Activated B cell treated with CpG ODN at 0.5 μM for 24 hours (primary cell): ENCODE measurements at regions not wholly inside any gene's neighbourhood (a gene's known extent, or its start where the extent isn't known, plus 50 kb on each side); places are given as distances from the start of the nearest gene placed in this dataset.
A peak's percentile ranks its signal among the peaks of the same experiment; 100 is the strongest.

ENCODE experiments used
- ATAC-seq: fragments of 200-7000 bp; cut with Tn5 transposase; one replicate; pipeline ENCODE4 v1.10.0; 2021; ENCODE audit warnings: low read depth, mild to moderate bottlenecking, moderate library complexity
- CTCF ChIA-PET: fragments of 350-600 bp; sonication (Branson Sonifier 250); formaldehyde crosslinking; loops from one replicate; lab custom pipeline; 2021; ENCODE audit warnings: antibody characterized with exemption; lab: Charles Lee
- POLR2A ChIA-PET: fragments of 350-600 bp; sonication (Branson Sonifier 250); formaldehyde crosslinking; loops from one replicate; lab custom pipeline; 2021; ENCODE audit warnings: antibody characterized with exemption; lab: Charles Lee
- DNase-seq: peaks from one replicate; pipeline ENCODE4 v3.0.0; 2022
- H3K27ac Mint-ChIP-seq: one replicate; pipeline ENCODE4 v1.8.0; 2020; ENCODE audit warnings: mixed read lengths
- H3K27me3 Mint-ChIP-seq: one replicate; pipeline ENCODE4 v1.8.0; 2021; ENCODE audit warnings: mixed read lengths
- H3K36me3 Mint-ChIP-seq: one replicate; pipeline ENCODE4 v1.8.0; 2021; ENCODE audit warnings: low read depth, mixed read lengths
- H3K4me1 Mint-ChIP-seq: one replicate; pipeline ENCODE4 v1.8.0; 2021; ENCODE audit warnings: mixed read lengths
- H3K4me3 Mint-ChIP-seq: one replicate; pipeline ENCODE4 v1.8.0; 2020; ENCODE audit warnings: mild to moderate bottlenecking, mixed read lengths
- H3K9me3 Mint-ChIP-seq: one replicate; pipeline ENCODE4 v1.8.0; 2020; ENCODE audit warnings: mixed read lengths
- intact Hi-C: fragments of 100-400 bp; cut with micrococcal nuclease; formaldehyde crosslinking; loops from one replicate; pipeline ENCODE4 v1.15.1; 2024
- TF ChIP-seq, protein P1 (sequence below): fragments of 200-600 bp; IDR thresholded peaks from one replicate; pipeline ENCODE4 v1.8.0; 2022; ENCODE audit warnings: antibody characterized with exemption, mild to moderate bottlenecking

DNA sequence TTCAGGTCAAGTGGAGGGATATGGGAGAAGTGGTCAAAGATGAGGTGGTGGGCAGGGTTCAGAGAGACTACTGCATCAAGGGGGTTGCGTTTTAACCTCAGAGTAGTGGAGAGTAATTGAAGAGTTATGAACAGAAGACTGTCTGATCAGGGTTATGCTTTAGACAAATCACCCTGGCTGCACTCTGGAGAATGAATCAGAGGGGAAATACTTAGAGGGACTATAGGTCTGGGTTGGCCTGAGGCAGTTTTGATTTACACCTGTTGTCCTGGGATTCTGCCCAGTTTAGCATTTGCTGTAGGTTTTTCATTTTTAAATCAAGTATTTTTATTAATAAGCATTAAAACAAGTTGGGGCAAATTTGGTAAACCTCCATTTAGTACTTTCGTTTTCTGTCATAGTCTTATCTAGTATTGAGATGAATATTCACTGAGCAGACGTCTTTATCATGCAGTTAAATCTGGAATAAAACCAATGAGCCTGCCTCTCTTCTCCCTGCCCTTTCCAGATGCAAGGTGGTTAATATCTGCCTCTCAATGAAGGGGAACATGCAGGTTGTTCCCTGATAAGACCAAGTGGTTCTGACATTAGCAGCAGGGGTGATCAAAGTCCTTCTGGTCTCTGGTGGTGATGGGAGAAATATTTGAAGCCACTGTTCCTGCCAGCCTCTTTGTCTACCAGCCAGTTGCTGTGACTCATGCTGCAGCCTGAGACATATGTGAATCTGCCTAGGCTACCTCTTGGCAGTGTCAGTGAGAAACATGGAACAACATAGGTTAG lies 116.0 kb upstream of the RPS6KA3 start:
- Mint-ChIP-seq H3K36me3 (no peaks in the 10 kb centered on the region), H3K9me3 (no peaks in the 10 kb centered on the region), H3K4me1 (peaks cover 9% of the 10 kb centered on the region), H3K27ac (no peak overlapping the region), H3K4me3 (no peak overlapping the region), H3K27me3 (no peaks in the 10 kb centered on the region)
- intact Hi-C loops, result no loop called here
- ChIA-PET POLR2A (no interaction called here), CTCF (no interaction called here)
- TF ChIP-seq, protein P1, sequence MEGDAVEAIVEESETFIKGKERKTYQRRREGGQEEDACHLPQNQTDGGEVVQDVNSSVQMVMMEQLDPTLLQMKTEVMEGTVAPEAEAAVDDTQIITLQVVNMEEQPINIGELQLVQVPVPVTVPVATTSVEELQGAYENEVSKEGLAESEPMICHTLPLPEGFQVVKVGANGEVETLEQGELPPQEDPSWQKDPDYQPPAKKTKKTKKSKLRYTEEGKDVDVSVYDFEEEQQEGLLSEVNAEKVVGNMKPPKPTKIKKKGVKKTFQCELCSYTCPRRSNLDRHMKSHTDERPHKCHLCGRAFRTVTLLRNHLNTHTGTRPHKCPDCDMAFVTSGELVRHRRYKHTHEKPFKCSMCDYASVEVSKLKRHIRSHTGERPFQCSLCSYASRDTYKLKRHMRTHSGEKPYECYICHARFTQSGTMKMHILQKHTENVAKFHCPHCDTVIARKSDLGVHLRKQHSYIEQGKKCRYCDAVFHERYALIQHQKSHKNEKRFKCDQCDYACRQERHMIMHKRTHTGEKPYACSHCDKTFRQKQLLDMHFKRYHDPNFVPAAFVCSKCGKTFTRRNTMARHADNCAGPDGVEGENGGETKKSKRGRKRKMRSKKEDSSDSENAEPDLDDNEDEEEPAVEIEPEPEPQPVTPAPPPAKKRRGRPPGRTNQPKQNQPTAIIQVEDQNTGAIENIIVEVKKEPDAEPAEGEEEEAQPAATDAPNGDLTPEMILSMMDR, result no peak
- ATAC-seq (no peak), DNase-seq (no peak)

DNA sequence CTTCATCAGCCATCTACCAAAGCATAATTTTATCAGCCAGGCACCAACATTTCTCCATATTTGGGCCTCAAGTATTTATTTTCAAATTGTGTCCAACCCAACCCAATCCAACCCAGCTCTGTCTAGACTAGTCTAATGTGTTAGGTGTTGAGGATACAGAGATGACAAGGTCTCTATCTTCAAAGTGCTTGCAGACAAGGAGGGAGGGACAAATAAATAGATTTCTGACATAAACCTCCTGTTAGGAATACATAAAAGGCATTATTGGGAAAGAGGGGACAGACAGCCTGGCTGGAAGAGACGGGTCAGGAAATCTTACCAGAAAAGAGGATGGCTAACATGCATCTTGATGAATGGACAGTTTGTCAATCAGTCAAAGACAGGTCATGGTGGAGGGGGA lies 115.4 kb upstream of the RPS6KA3 start:
- H3K4me1 Mint-ChIP-seq, result peaks cover 9% of the 10 kb centered on the region
- TF ChIP-seq, protein P1, result no peak
- H3K36me3 Mint-ChIP-seq, result no peaks in the 10 kb centered on the region
- DNase-seq (no peak), ATAC-seq (no peak)
- H3K27me3 Mint-ChIP-seq, result no peaks in the 10 kb centered on the region
- H3K9me3 Mint-ChIP-seq, result no peaks in the 10 kb centered on the region
- CTCF ChIA-PET, result no interaction called here
- intact Hi-C loops, result no loop called here
- no peak overlapping the region for H3K4me3 Mint-ChIP-seq
- POLR2A ChIA-PET, result no interaction called here
- no peak overlapping the region for H3K27ac Mint-ChIP-seq

DNA sequence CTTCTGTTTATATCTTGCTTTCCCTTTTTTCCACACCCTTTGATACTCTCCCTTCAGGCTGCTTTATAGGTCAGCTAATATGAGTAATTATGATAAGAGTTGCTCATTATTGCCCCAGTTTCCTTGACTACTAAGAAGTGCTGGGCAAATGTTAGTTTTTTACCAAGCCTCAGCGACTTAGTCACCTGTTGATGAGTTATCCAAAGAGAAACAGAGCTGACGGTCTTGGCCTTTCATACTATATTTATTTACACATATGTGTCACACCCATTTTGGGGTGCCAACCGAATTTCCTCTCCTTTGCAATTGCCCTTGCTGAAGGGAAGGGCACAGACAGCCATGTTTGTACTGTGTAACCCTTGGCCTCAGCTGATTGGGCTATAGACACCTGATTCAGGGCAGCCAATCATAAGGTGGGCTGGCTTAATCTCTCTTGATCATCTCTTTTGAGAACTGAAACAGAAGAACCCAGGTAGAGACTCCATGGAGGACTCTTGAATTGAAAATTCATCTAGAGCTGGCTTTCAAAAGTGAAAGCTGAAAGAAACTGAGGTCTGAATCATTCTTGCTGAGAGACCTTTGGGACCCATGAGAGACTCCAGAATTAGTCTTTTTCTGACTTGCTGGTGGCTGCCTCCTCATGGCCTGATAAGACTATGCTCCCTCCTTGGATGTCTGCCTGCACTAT lies 111.7 kb upstream of the RPS6KA3 start:
- POLR2A ChIA-PET, result no interaction called here
- Mint-ChIP-seq H3K27ac (no peak overlapping the region), H3K36me3 (no peaks in the 10 kb centered on the region), H3K4me3 (no peak overlapping the region), H3K9me3 (no peaks in the 10 kb centered on the region), H3K27me3 (no peaks in the 10 kb centered on the region), H3K4me1 (peaks cover 26% of the 10 kb centered on the region)
- intact Hi-C loops, result loop anchor here (5.0 kb wide), 1 partner anchor 34 kb away; no protein-coding TSS in a partner anchor
- CTCF ChIA-PET, result no interaction called here
- ATAC-seq (peak; percentile 28), DNase-seq (no peak)
- TF ChIP-seq, protein P1, result no peak

DNA sequence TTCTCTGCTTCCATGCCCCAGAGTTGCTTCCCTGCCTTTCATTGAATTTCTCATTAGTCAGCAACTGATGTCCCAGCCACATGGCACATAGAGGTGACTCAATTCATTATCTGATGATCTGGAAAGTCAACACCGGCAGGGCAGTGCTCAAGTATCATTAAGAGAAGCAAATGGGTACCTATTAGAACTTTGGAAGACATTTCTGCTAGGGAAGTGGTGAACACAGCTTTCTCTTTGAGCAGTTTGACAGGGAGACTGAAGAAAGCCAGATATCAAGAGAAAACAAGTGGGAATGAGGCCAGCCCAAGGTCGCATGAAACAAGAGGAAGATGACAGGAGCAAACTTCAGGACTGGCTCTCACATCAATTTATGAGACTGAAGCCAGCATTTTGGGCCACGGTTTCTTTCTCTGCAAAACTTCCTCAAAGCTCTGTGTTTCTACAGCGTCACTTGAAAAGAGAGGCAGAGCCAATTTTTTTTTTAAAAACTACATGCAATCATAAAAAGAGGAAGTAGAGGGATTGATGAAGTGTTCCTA lies 108.3 kb upstream of the RPS6KA3 start:
- ATAC-seq (peak; percentile 76), DNase-seq (no peak)
- TF ChIP-seq, protein P1, result no peak
- H3K4me3 Mint-ChIP-seq, result peak overlapping the region; percentile 70
- ChIA-PET POLR2A (interaction anchor here (1.1 to 1.8 kb wide), 4 partner anchors 44 to 109 kb away, joined by 3 to 13 read pairs (median 3); partner anchors contain the start of gene RPS6KA3), CTCF (no interaction called here)
- H3K27me3 Mint-ChIP-seq, result no peaks in the 10 kb centered on the region
- H3K36me3 Mint-ChIP-seq, result no peaks in the 10 kb centered on the region
- intact Hi-C loops, result loop anchor here (1.0 to 5.0 kb wide), 4 partner anchors 37 to 108 kb away; partner anchors contain the start of gene RPS6KA3
- peaks cover 29% of the 10 kb centered on the region for H3K4me1 Mint-ChIP-seq
- H3K27ac Mint-ChIP-seq, result peak overlapping the region; percentile 97
- H3K9me3 Mint-ChIP-seq, result no peaks in the 10 kb centered on the region

DNA sequence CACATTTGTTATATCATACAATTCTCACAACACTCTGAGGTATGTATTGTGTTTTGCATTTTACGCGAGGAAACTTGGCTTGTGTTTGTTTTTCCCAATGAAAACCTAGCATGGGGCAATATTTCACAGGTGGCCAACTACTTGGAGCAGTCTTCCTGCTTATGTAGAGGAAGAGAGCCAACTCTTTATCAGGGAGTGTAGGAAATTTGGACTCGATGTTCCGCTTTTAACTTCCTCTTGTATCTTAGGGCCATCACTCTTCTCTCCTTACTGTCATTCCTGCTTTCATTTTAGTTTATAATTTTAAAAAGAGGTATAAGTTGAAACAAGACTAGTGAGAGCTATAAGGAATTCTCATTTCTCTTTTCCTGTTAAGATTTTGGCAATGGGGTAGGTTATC lies 107.7 kb upstream of the RPS6KA3 start:
- H3K9me3 Mint-ChIP-seq, result no peaks in the 10 kb centered on the region
- no peaks in the 10 kb centered on the region for H3K27me3 Mint-ChIP-seq
- peaks cover 29% of the 10 kb centered on the region for H3K4me1 Mint-ChIP-seq
- DNase-seq (no peak), ATAC-seq (no peak)
- no peak overlapping the region for H3K4me3 Mint-ChIP-seq
- TF ChIP-seq, protein P1, result no peak
- POLR2A ChIA-PET, result interaction anchor here (1.1 to 1.8 kb wide), 3 partner anchors 51 to 109 kb away, joined by 3 to 13 read pairs (median 3); partner anchors contain the start of gene RPS6KA3
- H3K27ac Mint-ChIP-seq, result peak overlapping the region; percentile 97
- H3K36me3 Mint-ChIP-seq, result no peaks in the 10 kb centered on the region
- intact Hi-C loops, result loop anchor here (2.0 kb wide), 2 partner anchors 54 to 108 kb away; partner anchors contain the start of gene RPS6KA3
- CTCF ChIA-PET, result no interaction called here
